ENCODE measurements at regions not wholly inside any gene's neighbourhood (a gene's known extent, or its start where the extent isn't known, plus 50 kb on each side); places are given as distances from the start of the nearest gene placed in this dataset.
"Not testable (repeated sequence)": the region's sequence is repeated elsewhere in the genome, so short reads cannot be mapped to it uniquely, and the experiment has no call there.

GRCh38 chr1:68739486-68739885 is 242.6 kb upstream of the DEPDC1 start:
- H3K9me3 ChIP-seq (ENCODE audit: insufficient read depth, low read depth, low read length): peaks cover 20% of the 10 kb centered on the region
- H3K27me3 ChIP-seq (ENCODE audit: insufficient read depth, low read length); H3K36me3 ChIP-seq (ENCODE audit: insufficient read depth, low read depth, low read length); H3K9ac ChIP-seq (ENCODE audit: low read depth, low read length); H3K27ac ChIP-seq (ENCODE audit: low read length); H3K4me3 ChIP-seq (ENCODE audit: low read length); H3K4me1 ChIP-seq (ENCODE audit: insufficient read depth, low read length): not testable (repeated sequence)

- no peaks in the 10 kb centered on the region for H3K27me3 ChIP-seq (ENCODE audit: insufficient read depth, low read length)
- no peak overlapping the region for H3K27ac ChIP-seq (ENCODE audit: low read length)
- H3K4me3 ChIP-seq (ENCODE audit: low read length): no peak overlapping the region
- no peaks in the 10 kb centered on the region for H3K4me1 ChIP-seq (ENCODE audit: insufficient read depth, low read length)
- H3K36me3 ChIP-seq (ENCODE audit: insufficient read depth, low read depth, low read length): no peaks in the 10 kb centered on the region
- no peak overlapping the region for H3K9ac ChIP-seq (ENCODE audit: low read depth, low read length)
- H3K9me3 ChIP-seq (ENCODE audit: insufficient read depth, low read depth, low read length): peaks cover 20% of the 10 kb centered on the region
Measured at GRCh38 chr1:68745011-68745410, 248.1 kb upstream of the DEPDC1 start.

GRCh38 chr1:68745451-68745850 is 248.6 kb upstream of the DEPDC1 start:
- H3K4me3 ChIP-seq (ENCODE audit: low read length): no peak overlapping the region
- H3K27ac ChIP-seq (ENCODE audit: low read length): no peak overlapping the region
- peaks cover 16% of the 10 kb centered on the region for H3K9me3 ChIP-seq (ENCODE audit: insufficient read depth, low read depth, low read length)
- no peaks in the 10 kb centered on the region for H3K4me1 ChIP-seq (ENCODE audit: insufficient read depth, low read length)
- H3K36me3 ChIP-seq (ENCODE audit: insufficient read depth, low read depth, low read length): no peaks in the 10 kb centered on the region
- H3K27me3 ChIP-seq (ENCODE audit: insufficient read depth, low read length): no peaks in the 10 kb centered on the region
- no peak overlapping the region for H3K9ac ChIP-seq (ENCODE audit: low read depth, low read length)

DNA sequence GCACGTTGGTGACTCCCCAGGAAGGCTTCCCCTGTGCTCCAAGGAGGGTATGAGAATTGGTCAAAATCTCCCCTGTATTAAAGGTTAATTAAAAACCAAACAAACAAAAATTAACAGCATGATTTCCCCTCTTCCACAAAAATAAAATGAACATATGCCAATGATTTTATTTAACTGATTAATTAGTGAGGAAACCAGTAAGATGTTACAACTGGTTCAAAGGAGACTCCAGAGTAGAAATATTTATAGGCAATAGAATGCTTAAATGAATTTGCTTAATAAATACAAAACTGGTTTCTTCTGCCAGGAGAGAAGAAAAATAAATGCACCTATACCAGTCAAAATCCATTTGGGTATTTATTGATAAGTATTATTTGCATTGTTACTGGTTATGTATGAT is 249.5 kb upstream of the DEPDC1 start:
- Histone ChIP-seq H3K4me3 (ENCODE audit: low read length) (no peak overlapping the region), H3K27ac (ENCODE audit: low read length) (no peak overlapping the region), H3K9me3 (ENCODE audit: insufficient read depth, low read depth, low read length) (peaks cover 12% of the 10 kb centered on the region), H3K4me1 (ENCODE audit: insufficient read depth, low read length) (no peaks in the 10 kb centered on the region), H3K9ac (ENCODE audit: low read depth, low read length) (no peak overlapping the region), H3K27me3 (ENCODE audit: insufficient read depth, low read length) (no peaks in the 10 kb centered on the region), H3K36me3 (ENCODE audit: insufficient read depth, low read depth, low read length) (no peaks in the 10 kb centered on the region)

DNA sequence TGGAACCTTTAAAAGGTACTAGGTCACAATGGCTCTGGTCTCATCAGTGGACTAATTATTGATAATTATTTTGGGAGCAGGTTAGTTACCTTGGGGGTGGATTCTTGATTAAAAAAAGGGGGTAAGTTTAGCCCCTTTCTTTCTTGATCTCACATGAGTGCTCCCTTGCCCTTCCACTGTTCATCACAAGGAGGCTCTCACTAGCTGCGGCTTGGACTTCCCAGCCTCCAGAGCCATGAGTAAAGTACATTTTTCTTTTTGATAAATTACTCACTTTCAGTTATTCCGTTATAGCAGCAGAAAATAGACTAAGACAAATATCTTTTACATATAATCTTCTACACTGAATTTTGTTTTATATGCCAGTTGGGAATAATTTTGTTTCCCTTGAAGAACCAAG is 254.8 kb upstream of the DEPDC1 start:
- Histone ChIP-seq H3K27me3 (ENCODE audit: insufficient read depth, low read length) (no peaks in the 10 kb centered on the region), H3K9me3 (ENCODE audit: insufficient read depth, low read depth, low read length) (no peaks in the 10 kb centered on the region), H3K4me3 (ENCODE audit: low read length) (no peak overlapping the region), H3K27ac (ENCODE audit: low read length) (no peak overlapping the region), H3K9ac (ENCODE audit: low read depth, low read length) (no peak overlapping the region), H3K4me1 (ENCODE audit: insufficient read depth, low read length) (no peaks in the 10 kb centered on the region), H3K36me3 (ENCODE audit: insufficient read depth, low read depth, low read length) (no peaks in the 10 kb centered on the region)

DNA sequence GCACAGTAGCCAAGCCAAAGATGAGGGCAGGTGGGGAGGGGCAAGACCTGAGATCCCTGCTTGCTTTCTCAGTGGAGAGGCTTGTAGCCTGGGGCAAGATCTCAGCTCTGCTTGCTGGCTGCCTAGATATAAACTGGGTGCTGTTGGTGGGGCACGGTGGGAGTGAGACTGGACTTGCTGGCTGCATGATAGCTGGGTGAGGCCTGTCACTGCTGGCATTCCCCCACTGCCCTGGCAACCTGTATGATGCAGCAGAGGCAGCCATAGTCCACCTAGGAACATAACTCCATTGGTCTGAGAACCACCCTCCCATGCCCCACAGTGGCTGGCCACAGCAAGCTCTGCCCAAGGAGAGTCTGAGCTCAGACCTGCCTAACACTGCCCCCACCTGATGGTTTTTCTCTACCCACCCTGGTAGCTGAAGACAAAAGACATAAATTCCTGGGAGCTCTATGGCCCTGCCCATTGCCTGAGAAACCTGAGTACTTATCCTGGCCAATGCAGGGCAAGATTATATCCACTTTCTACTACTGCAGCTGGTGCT is 261.9 kb upstream of the DEPDC1 start:
- no peaks in the 10 kb centered on the region for H3K36me3 ChIP-seq (ENCODE audit: insufficient read depth, low read depth, low read length)
- H3K27ac ChIP-seq (ENCODE audit: low read length): no peak overlapping the region
- no peaks in the 10 kb centered on the region for H3K27me3 ChIP-seq (ENCODE audit: insufficient read depth, low read length)
- H3K9me3 ChIP-seq (ENCODE audit: insufficient read depth, low read depth, low read length): no peaks in the 10 kb centered on the region
- no peaks in the 10 kb centered on the region for H3K4me1 ChIP-seq (ENCODE audit: insufficient read depth, low read length)
- H3K9ac ChIP-seq (ENCODE audit: low read depth, low read length): no peak overlapping the region
- H3K4me3 ChIP-seq (ENCODE audit: low read length): no peak overlapping the region

GRCh38 chr1:68767941-68768340 is 271.1 kb upstream of the DEPDC1 start:
- Histone ChIP-seq H3K4me3 (ENCODE audit: low read length) (no peak overlapping the region), H3K27me3 (ENCODE audit: insufficient read depth, low read length) (no peaks in the 10 kb centered on the region), H3K9me3 (ENCODE audit: insufficient read depth, low read depth, low read length) (no peaks in the 10 kb centered on the region; the same call in 1 of the 2 replicates), H3K36me3 (ENCODE audit: insufficient read depth, low read depth, low read length) (no peaks in the 10 kb centered on the region), H3K4me1 (ENCODE audit: insufficient read depth, low read length) (no peaks in the 10 kb centered on the region), H3K27ac (ENCODE audit: low read length) (no peak overlapping the region), H3K9ac (ENCODE audit: low read depth, low read length) (no peak overlapping the region)

GRCh38 chr1:68770817-68771216 is 273.9 kb upstream of the DEPDC1 start:
- Histone ChIP-seq H3K4me1 (ENCODE audit: insufficient read depth, low read length) (no peaks in the 10 kb centered on the region), H3K9me3 (ENCODE audit: insufficient read depth, low read depth, low read length) (no peaks in the 10 kb centered on the region; the same call in 1 of the 2 replicates), H3K9ac (ENCODE audit: low read depth, low read length) (no peak overlapping the region), H3K27ac (ENCODE audit: low read length) (no peak overlapping the region), H3K4me3 (ENCODE audit: low read length) (no peak overlapping the region), H3K36me3 (ENCODE audit: insufficient read depth, low read depth, low read length) (no peaks in the 10 kb centered on the region), H3K27me3 (ENCODE audit: insufficient read depth, low read length) (no peaks in the 10 kb centered on the region)

DNA sequence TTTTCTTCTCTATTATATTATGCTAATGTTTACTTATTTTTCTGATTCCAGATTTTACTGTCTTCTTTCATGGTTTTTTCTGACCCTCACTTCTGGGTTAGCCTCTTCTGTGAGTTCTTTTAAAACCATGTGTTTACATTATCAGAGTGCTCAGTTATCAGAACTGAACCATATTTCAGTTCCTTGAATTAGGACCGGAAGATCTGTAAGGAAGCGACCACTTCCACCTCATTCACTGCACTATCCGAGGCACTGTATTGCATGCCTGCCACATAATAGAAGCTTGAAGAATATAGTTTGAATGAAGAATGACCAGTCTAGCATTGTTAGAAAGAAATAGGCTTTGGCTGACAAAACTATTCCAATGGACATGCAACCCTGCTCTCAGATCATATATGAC is 281.0 kb upstream of the DEPDC1 start:
- Histone ChIP-seq H3K4me3 (ENCODE audit: low read length) (no peak overlapping the region), H3K4me1 (ENCODE audit: insufficient read depth, low read length) (no peaks in the 10 kb centered on the region), H3K27ac (ENCODE audit: low read length) (no peak overlapping the region), H3K9me3 (ENCODE audit: insufficient read depth, low read depth, low read length) (peaks cover 20% of the 10 kb centered on the region), H3K27me3 (ENCODE audit: insufficient read depth, low read length) (no peaks in the 10 kb centered on the region), H3K9ac (ENCODE audit: low read depth, low read length) (no peak overlapping the region), H3K36me3 (ENCODE audit: insufficient read depth, low read depth, low read length) (no peaks in the 10 kb centered on the region)

DNA sequence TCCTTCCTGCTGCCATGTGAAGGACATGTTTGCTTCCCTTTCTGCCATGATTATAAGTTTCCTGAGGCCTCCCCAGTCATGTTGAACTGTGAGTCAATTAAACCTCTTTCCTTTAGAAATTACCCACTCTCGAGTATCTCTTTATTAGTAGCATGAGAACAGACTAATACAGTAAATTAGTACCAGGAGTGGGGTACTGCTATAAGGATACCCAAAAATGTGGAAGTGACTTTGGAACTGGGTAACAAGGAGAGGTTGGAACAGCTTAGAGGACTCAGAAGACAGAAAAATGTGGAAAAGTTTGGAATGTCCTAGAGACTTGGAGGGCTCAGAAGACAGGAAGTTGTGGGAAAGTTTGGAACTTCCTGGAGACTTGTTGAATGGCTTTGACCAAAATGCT is 283.0 kb upstream of the DEPDC1 start:
- not testable (repeated sequence) for H3K4me3 ChIP-seq (ENCODE audit: low read length); H3K9ac ChIP-seq (ENCODE audit: low read depth, low read length); H3K27me3 ChIP-seq (ENCODE audit: insufficient read depth, low read length); H3K36me3 ChIP-seq (ENCODE audit: insufficient read depth, low read depth, low read length); H3K4me1 ChIP-seq (ENCODE audit: insufficient read depth, low read length); H3K27ac ChIP-seq (ENCODE audit: low read length)
- H3K9me3 ChIP-seq (ENCODE audit: insufficient read depth, low read depth, low read length): peaks cover 20% of the 10 kb centered on the region

DNA sequence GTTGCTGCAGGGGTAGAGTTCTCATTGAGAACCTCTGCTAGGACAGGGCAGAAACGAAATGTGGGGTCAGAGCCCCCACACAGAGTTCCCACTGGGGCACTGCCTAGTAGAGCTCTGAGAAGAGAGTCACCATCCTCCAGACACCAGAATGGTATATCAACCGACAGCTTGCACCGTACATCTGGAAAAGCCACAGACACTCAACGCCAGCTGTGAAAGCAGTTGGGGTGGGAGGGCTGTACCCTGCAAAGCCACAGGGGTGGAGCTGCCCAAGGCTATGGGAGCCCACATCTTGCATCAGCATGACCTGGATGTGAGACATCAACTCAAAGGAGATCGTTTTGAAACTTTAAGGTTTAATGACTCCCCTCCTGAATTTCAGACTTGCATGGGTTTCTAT is 284.0 kb upstream of the DEPDC1 start:
- no peaks in the 10 kb centered on the region for H3K36me3 ChIP-seq (ENCODE audit: insufficient read depth, low read depth, low read length)

GRCh38 chr1:68782890-68783289 is 286.0 kb upstream of the DEPDC1 start:
- Histone ChIP-seq H3K4me1 (ENCODE audit: insufficient read depth, low read length) (no peaks in the 10 kb centered on the region), H3K36me3 (ENCODE audit: insufficient read depth, low read depth, low read length) (no peaks in the 10 kb centered on the region), H3K9ac (ENCODE audit: low read depth, low read length) (no peak overlapping the region), H3K27me3 (ENCODE audit: insufficient read depth, low read length) (no peaks in the 10 kb centered on the region), H3K9me3 (ENCODE audit: insufficient read depth, low read depth, low read length) (peaks cover 20% of the 10 kb centered on the region), H3K27ac (ENCODE audit: low read length) (no peak overlapping the region), H3K4me3 (ENCODE audit: low read length) (no peak overlapping the region)

More for the DNA sequence above, 284.0 kb upstream of the DEPDC1 start:
- Histone ChIP-seq H3K27ac (ENCODE audit: low read length) (no peak overlapping the region), H3K9me3 (ENCODE audit: insufficient read depth, low read depth, low read length) (peaks cover 20% of the 10 kb centered on the region), H3K4me3 (ENCODE audit: low read length) (no peak overlapping the region), H3K9ac (ENCODE audit: low read depth, low read length) (no peak overlapping the region), H3K27me3 (ENCODE audit: insufficient read depth, low read length) (no peaks in the 10 kb centered on the region), H3K4me1 (ENCODE audit: insufficient read depth, low read length) (no peaks in the 10 kb centered on the region)

GRCh38 chr1:68785328-68785727 is 288.4 kb upstream of the DEPDC1 start:
- Histone ChIP-seq H3K4me1 (ENCODE audit: insufficient read depth, low read length) (no peaks in the 10 kb centered on the region), H3K4me3 (ENCODE audit: low read length) (no peak overlapping the region), H3K27me3 (ENCODE audit: insufficient read depth, low read length) (no peaks in the 10 kb centered on the region), H3K27ac (ENCODE audit: low read length) (no peak overlapping the region), H3K9me3 (ENCODE audit: insufficient read depth, low read depth, low read length) (peaks cover 5% of the 10 kb centered on the region), H3K36me3 (ENCODE audit: insufficient read depth, low read depth, low read length) (no peaks in the 10 kb centered on the region), H3K9ac (ENCODE audit: low read depth, low read length) (no peak overlapping the region)

Data from iPS-20b (cell line).